OCI-LY1 (cell line): ENCODE measurements at regions not wholly inside any gene's neighbourhood (a gene's known extent, or its start where the extent isn't known, plus 50 kb on each side); places are given as distances from the start of the nearest gene placed in this dataset.

Source experiments
- H2AFZ ChIP-seq: fragments of 200-600 bp; sonication (generic), shearing (Covaris generic); 2 replicates; pipeline ENCODE4 v1.6.0; 2014; ENCODE audit warnings: antibody characterized with exemption, mild to moderate bottlenecking, low read length
- H3F3A ChIP-seq: fragments of 200-600 bp; sonication (generic), shearing (Covaris generic); 2 replicates; pipeline ENCODE4 v1.6.0; 2014; ENCODE audit warnings: mild to moderate bottlenecking, antibody characterized with exemption, low read length, moderate library complexity; ENCODE audit not compliant: insufficient read depth
- H3K27ac ChIP-seq: fragments of 200-600 bp; sonication (generic); 2 replicates; pipeline ENCODE4 v1.5.1; 2014; ENCODE audit warnings: low read length, mixed run types, mild to moderate bottlenecking, low read depth; ENCODE audit not compliant: poor library complexity, severe bottlenecking
- H3K27me3 ChIP-seq: fragments of 200-600 bp; sonication (generic); 2 replicates; pipeline ENCODE4 v1.6.0; 2014; ENCODE audit warnings: antibody characterized with exemption, mild to moderate bottlenecking, low read length, moderate library complexity; ENCODE audit not compliant: insufficient read depth
- H3K36me3 ChIP-seq: fragments of 200-600 bp; sonication (generic); 2 replicates; pipeline ENCODE4 v1.6.1; 2014; ENCODE audit warnings: mild to moderate bottlenecking, antibody characterized with exemption, low read length, moderate library complexity, mixed read lengths; ENCODE audit not compliant: insufficient read depth
- H3K4me1 ChIP-seq: fragments of 200-600 bp; sonication (generic); 2 replicates; pipeline ENCODE4 v1.5.1; 2014; ENCODE audit warnings: mild to moderate bottlenecking, low read length, moderate library complexity; ENCODE audit not compliant: insufficient read depth, severe bottlenecking
- H3K4me2 ChIP-seq: fragments of 200-600 bp; sonication (generic), shearing (Covaris generic); 2 replicates; pipeline ENCODE4 v1.6.1; 2014; ENCODE audit warnings: low read length
- H3K4me3 ChIP-seq: fragments of 200-600 bp; sonication (generic); 2 replicates; pipeline ENCODE4 v1.5.1; 2014; ENCODE audit warnings: low read length, low read depth, mild to moderate bottlenecking, mixed read lengths; ENCODE audit not compliant: poor library complexity, severe bottlenecking
- H3K79me2 ChIP-seq: fragments of 200-600 bp; shearing (Covaris generic); 2 replicates; pipeline ENCODE4 v1.6.1; 2016; ENCODE audit warnings: mixed run types, low read length, mixed read lengths; ENCODE audit not compliant: insufficient read depth
- H3K9ac ChIP-seq: fragments of 200-600 bp; sonication (generic), shearing (Covaris generic); 2 replicates; pipeline ENCODE4 v1.6.1; 2014; ENCODE audit warnings: mild to moderate bottlenecking, low read length, mixed read lengths
- H3K9me2 ChIP-seq: fragments of 200-600 bp; sonication (generic), shearing (Covaris generic); 2 replicates; pipeline ENCODE4 v1.6.1; 2014; ENCODE audit warnings: low read depth, mild to moderate bottlenecking, low read length, mixed read lengths
- H3K9me3 ChIP-seq: fragments of 200-600 bp; shearing (Covaris generic); 2 replicates; pipeline ENCODE4 v1.6.1; 2014; ENCODE audit warnings: low read length, mixed read lengths
- H4K20me1 ChIP-seq: fragments of 200-600 bp; sonication (generic), shearing (Covaris generic); 2 replicates; pipeline ENCODE4 v1.6.0; 2016; ENCODE audit warnings: mild to moderate bottlenecking, low read length; ENCODE audit not compliant: insufficient read depth
- EZH2 ChIP-seq: fragments of 200-600 bp; sonication (generic), shearing (Covaris generic); IDR thresholded peaks from 2 replicates; pipeline ENCODE4 v1.8.0; 2017; ENCODE audit warnings: borderline replicate concordance, mixed run types, mild to moderate bottlenecking, antibody characterized with exemption, low read length, moderate library complexity, mixed read lengths
- TF ChIP-seq, protein P1 (sequence below): fragments of 200-600 bp; sonication (generic), shearing (Covaris generic); IDR thresholded peaks from 2 replicates; pipeline ENCODE4 v1.5.1; 2017; ENCODE audit warnings: mild to moderate bottlenecking, antibody characterized with exemption, low read length, moderate library complexity, mixed read lengths

DNA sequence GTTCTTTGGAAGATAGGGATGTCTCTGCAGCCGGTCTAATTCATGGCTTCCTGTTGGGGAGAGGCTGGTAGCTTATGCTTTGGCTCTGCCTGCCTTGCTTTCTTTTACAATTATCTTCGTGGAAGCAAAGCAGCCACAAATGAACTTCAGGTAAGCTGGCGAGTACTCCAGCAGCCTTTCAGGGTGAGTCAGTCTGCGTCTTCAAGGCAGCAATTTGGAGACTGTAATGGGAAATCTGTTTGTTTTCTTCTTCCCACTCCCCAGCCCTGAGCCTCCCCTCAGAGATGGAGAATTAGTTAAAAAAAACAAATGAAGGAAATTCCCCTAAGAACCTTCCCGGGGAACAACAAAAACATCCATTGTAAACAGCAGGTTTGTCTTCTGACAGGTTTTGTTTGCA, 100.1 kb downstream of the PSAT1 start:
- H3K9me2 ChIP-seq: no peaks in the 10 kb centered on the region
- no peaks in the 10 kb centered on the region for H4K20me1 ChIP-seq
- H3K79me2 ChIP-seq: no peaks in the 10 kb centered on the region
- TF ChIP-seq EZH2: no peak
- TF ChIP-seq, protein P1, sequence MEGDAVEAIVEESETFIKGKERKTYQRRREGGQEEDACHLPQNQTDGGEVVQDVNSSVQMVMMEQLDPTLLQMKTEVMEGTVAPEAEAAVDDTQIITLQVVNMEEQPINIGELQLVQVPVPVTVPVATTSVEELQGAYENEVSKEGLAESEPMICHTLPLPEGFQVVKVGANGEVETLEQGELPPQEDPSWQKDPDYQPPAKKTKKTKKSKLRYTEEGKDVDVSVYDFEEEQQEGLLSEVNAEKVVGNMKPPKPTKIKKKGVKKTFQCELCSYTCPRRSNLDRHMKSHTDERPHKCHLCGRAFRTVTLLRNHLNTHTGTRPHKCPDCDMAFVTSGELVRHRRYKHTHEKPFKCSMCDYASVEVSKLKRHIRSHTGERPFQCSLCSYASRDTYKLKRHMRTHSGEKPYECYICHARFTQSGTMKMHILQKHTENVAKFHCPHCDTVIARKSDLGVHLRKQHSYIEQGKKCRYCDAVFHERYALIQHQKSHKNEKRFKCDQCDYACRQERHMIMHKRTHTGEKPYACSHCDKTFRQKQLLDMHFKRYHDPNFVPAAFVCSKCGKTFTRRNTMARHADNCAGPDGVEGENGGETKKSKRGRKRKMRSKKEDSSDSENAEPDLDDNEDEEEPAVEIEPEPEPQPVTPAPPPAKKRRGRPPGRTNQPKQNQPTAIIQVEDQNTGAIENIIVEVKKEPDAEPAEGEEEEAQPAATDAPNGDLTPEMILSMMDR: no peak
- no peak overlapping the region for H3K4me2 ChIP-seq
- no peaks in the 10 kb centered on the region; the same call in 1 of the 2 replicates for H3K36me3 ChIP-seq
- H3K27ac ChIP-seq: no peak overlapping the region
- no peaks in the 10 kb centered on the region for H3K27me3 ChIP-seq
- no peaks in the 10 kb centered on the region for H3K4me1 ChIP-seq
- H2AFZ ChIP-seq: no peak overlapping the region
- no peaks in the 10 kb centered on the region for H3F3A ChIP-seq
- H3K9me3 ChIP-seq: 0 out of 2 replicates have a peak, but pooled peaks cover 6% of the 10 kb centered on the region
- no peak overlapping the region for H3K9ac ChIP-seq
- no peak overlapping the region for H3K4me3 ChIP-seq

DNA sequence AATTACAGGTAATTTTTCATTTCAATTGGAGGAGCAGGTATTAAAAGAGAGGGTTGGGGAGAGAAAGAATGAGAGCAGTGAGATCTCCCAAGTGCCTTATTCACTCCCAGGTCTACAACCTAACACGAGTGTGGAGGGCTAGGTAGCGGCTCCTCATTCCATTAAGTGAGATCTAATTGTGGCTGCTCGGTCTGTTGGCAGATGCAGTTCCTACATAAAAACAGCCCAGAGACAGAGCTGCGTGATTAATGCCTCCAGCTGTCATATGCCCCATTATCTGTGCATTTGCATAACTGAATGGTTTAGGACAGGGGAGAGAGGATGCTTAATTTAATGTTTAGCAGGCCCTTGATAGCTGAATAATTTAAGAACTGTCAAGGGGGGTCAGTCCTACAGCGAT, 100.5 kb downstream of the PSAT1 start:
- TF ChIP-seq EZH2: no peak
- TF ChIP-seq, protein P1: no peak
- Histone ChIP-seq H3K9me2 (no peaks in the 10 kb centered on the region), H4K20me1 (no peaks in the 10 kb centered on the region), H3K36me3 (no peaks in the 10 kb centered on the region; the same call in 1 of the 2 replicates), H3K79me2 (no peaks in the 10 kb centered on the region), H3K27me3 (no peaks in the 10 kb centered on the region), H3K9ac (no peak overlapping the region), H3K27ac (no peak overlapping the region), H2AFZ (no peak overlapping the region), H3K9me3 (0 out of 2 replicates have a peak, but pooled peaks cover 6% of the 10 kb centered on the region), H3K4me1 (no peaks in the 10 kb centered on the region), H3K4me2 (no peak overlapping the region), H3K4me3 (no peak overlapping the region), H3F3A (no peaks in the 10 kb centered on the region)

DNA sequence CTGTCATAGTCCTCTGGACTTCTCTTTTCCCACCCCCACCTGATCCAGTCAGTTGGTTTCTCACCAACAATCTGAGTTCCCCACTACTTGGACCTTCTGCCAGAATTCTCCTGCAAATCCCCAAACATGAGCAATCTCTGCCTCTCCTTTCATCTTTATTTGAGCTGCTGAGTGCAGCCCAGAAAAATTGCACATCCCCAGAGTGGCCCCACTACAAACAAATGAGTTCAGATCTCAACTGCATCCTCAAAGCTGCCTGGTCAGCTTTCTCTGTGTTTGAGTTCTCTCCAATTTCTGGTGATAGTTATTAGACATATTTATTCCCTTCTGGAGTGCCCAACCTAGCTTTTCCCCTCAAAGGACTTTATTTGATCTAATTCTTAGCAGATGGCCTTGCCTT, 102.2 kb downstream of the PSAT1 start:
- Histone ChIP-seq H2AFZ (no peak overlapping the region), H3K4me1 (no peaks in the 10 kb centered on the region), H3K79me2 (no peaks in the 10 kb centered on the region), H3K27ac (no peak overlapping the region), H3K4me2 (no peak overlapping the region), H3K36me3 (no peaks in the 10 kb centered on the region; the same call in 1 of the 2 replicates), H3K9me3 (0 out of 2 replicates have a peak, but pooled peaks cover 6% of the 10 kb centered on the region), H4K20me1 (no peaks in the 10 kb centered on the region), H3K9ac (no peak overlapping the region), H3K27me3 (no peaks in the 10 kb centered on the region), H3K4me3 (no peak overlapping the region), H3F3A (no peaks in the 10 kb centered on the region), H3K9me2 (no peaks in the 10 kb centered on the region)
- no peak for TF ChIP-seq EZH2
- TF ChIP-seq, protein P1: no peak
